B cell (primary cell): ENCODE measurements at regions not wholly inside any gene's neighbourhood (a gene's known extent, or its start where the extent isn't known, plus 50 kb on each side); places are given as distances from the start of the nearest gene placed in this dataset.

Source experiments
- CTCF ChIP-seq: fragments of 200-600 bp; IDR thresholded peaks from one replicate; pipeline ENCODE4 v1.8.0; 2022; ENCODE audit warnings: antibody characterized with exemption, mild to moderate bottlenecking
- EZH2 ChIP-seq: IDR thresholded peaks from 2 replicates; pipeline ENCODE4 v1.6.1; 2012; ENCODE audit warnings: borderline replicate concordance, low read depth, mild to moderate bottlenecking, moderate library complexity, low read length; ENCODE audit not compliant: insufficient read depth, poor library complexity, severe bottlenecking

GRCh38 chr5:159678657-159679392 is 237.5 kb upstream of the ADRA1B start:
- TF ChIP-seq CTCF (no peak), EZH2 (no peak)
